Activated naive CD4-positive, alpha-beta T cell treated with anti-CD3 and anti-CD28 coated beads, Interleukin-2, amount 50 U/mL, for 72 hours (primary cell): ENCODE measurements at regions not wholly inside any gene's neighbourhood (a gene's known extent, or its start where the extent isn't known, plus 50 kb on each side); places are given as distances from the start of the nearest gene placed in this dataset.
"Not testable (repeated sequence)": the region's sequence is repeated elsewhere in the genome, so short reads cannot be mapped to it uniquely, and the experiment has no call there.

Experiments
- ATAC-seq, 2 donors: fragments of 150-1000 bp; cut with Tn5 transposase; 2 replicates each; pipeline ENCODE4 v1.10.0; 2021; ENCODE audit warnings: mild to moderate bottlenecking in 2 of 2, moderate library complexity in 2 of 2
- DNase-seq, 2 donors: peaks; one replicate each; pipeline ENCODE4 v3.0.0; 2021 to 2022; ENCODE audit warnings: low spot score in 2 of 2
- H3K27ac Mint-ChIP-seq, 2 donors: one replicate each; pipeline ENCODE4 v1.8.0; 2022; ENCODE audit warnings: mild to moderate bottlenecking in 2 of 2, mixed read lengths in 2 of 2
- H3K36me3 Mint-ChIP-seq, 2 donors: one replicate each; pipeline ENCODE4 v1.8.0; 2022; ENCODE audit warnings: mixed read lengths in 2 of 2
- H3K9me3 Mint-ChIP-seq, 2 donors: one replicate each; pipeline ENCODE4 v1.8.0; 2022; ENCODE audit warnings: mixed read lengths in 2 of 2

- DNase-seq (no peak), ATAC-seq (no peak)
- Mint-ChIP-seq H3K9me3 (peaks cover 15 to 17% of the 10 kb centered on the region in 2 donors), H3K27ac (no peak overlapping the region), H3K36me3 (no peaks in the 10 kb centered on the region)
Observed at GRCh38 chr3:90040554-90040953, 933.1 kb downstream of the EPHA3 start.

- no peak overlapping the region for H3K27ac Mint-ChIP-seq
- peaks cover 14 to 15% of the 10 kb centered on the region in 2 donors for H3K9me3 Mint-ChIP-seq
- DNase-seq (no peak), ATAC-seq (no peak)
- H3K36me3 Mint-ChIP-seq: no peaks in the 10 kb centered on the region
Observed at GRCh38 chr3:90041995-90042394, 934.6 kb downstream of the EPHA3 start.

GRCh38 chr3:90043287-90043686, 935.9 kb downstream of the EPHA3 start:
- H3K36me3 Mint-ChIP-seq: no peaks in the 10 kb centered on the region
- DNase-seq (no peak), ATAC-seq (no peak)
- no peak overlapping the region for H3K27ac Mint-ChIP-seq
- peaks cover 8 to 10% of the 10 kb centered on the region in 2 donors for H3K9me3 Mint-ChIP-seq

- no peak overlapping the region for H3K27ac Mint-ChIP-seq
- H3K36me3 Mint-ChIP-seq: no peaks in the 10 kb centered on the region
- no peak for ATAC-seq
- H3K9me3 Mint-ChIP-seq: peaks cover 8 to 10% of the 10 kb centered on the region in 2 donors
- DNase-seq: no peak
Observed at GRCh38 chr3:90044084-90044816, 936.8 kb downstream of the EPHA3 start.

- Mint-ChIP-seq H3K27ac (no peak overlapping the region), H3K9me3 (no peaks in the 10 kb centered on the region), H3K36me3 (no peaks in the 10 kb centered on the region)
- no peak for DNase-seq
- no peak for ATAC-seq
Observed at GRCh38 chr3:90052425-90052950, 945.1 kb downstream of the EPHA3 start.

GRCh38 chr3:90054311-90054710, 946.9 kb downstream of the EPHA3 start:
- DNase-seq: no peak
- no peak for ATAC-seq
- Mint-ChIP-seq H3K27ac (no peak overlapping the region), H3K9me3 (peaks cover 4 to 5% of the 10 kb centered on the region in 2 donors), H3K36me3 (no peaks in the 10 kb centered on the region)

GRCh38 chr3:90055666-90056065, 948.2 kb downstream of the EPHA3 start:
- ATAC-seq (no peak), DNase-seq (no peak)
- Mint-ChIP-seq H3K36me3 (no peaks in the 10 kb centered on the region), H3K27ac (no peak overlapping the region), H3K9me3 (peaks cover 4 to 14% of the 10 kb centered on the region in 2 donors)

- no peak for DNase-seq
- Mint-ChIP-seq H3K9me3 (peaks cover 4 to 17% of the 10 kb centered on the region in 2 donors), H3K36me3 (no peaks in the 10 kb centered on the region), H3K27ac (no peak overlapping the region)
- ATAC-seq: no peak
Observed at GRCh38 chr3:90056281-90057032, 949.0 kb downstream of the EPHA3 start.

GRCh38 chr3:90062016-90062415, 954.6 kb downstream of the EPHA3 start:
- Mint-ChIP-seq H3K27ac (no peak overlapping the region), H3K9me3 (peaks cover 4 to 17% of the 10 kb centered on the region in 2 donors), H3K36me3 (no peaks in the 10 kb centered on the region)
- DNase-seq (no peak), ATAC-seq (no peak)

GRCh38 chr3:90062631-90063200, 955.3 kb downstream of the EPHA3 start:
- Mint-ChIP-seq H3K36me3 (no peaks in the 10 kb centered on the region), H3K9me3 (peaks cover 4 to 17% of the 10 kb centered on the region in 2 donors), H3K27ac (no peak overlapping the region)
- no peak for DNase-seq
- no peak for ATAC-seq

GRCh38 chr3:90068783-90069182, 961.4 kb downstream of the EPHA3 start:
- ATAC-seq (no peak), DNase-seq (no peak)
- Mint-ChIP-seq H3K36me3 (peaks cover 0 to 9% of the 10 kb centered on the region in 2 donors), H3K27ac (no peak overlapping the region), H3K9me3 (peaks cover 12 to 19% of the 10 kb centered on the region in 2 donors)

- no peak for DNase-seq
- H3K36me3 Mint-ChIP-seq: peaks cover 0 to 9% of the 10 kb centered on the region in 2 donors
- peaks cover 12 to 19% of the 10 kb centered on the region in 2 donors for H3K9me3 Mint-ChIP-seq
- ATAC-seq: no peak
- no peak overlapping the region for H3K27ac Mint-ChIP-seq
Observed at GRCh38 chr3:90069748-90070147, 962.3 kb downstream of the EPHA3 start.

- H3K27ac Mint-ChIP-seq: no peak overlapping the region
- ATAC-seq: no peak
- DNase-seq: no peak
Observed at GRCh38 chr3:90076136-90076535, 968.7 kb downstream of the EPHA3 start.

GRCh38 chr3:90080988-90081387, 973.6 kb downstream of the EPHA3 start:
- Mint-ChIP-seq H3K27ac (no peak overlapping the region), H3K9me3 (peaks cover 0 to 12% of the 10 kb centered on the region in 2 donors), H3K36me3 (no peaks in the 10 kb centered on the region)
- DNase-seq (no peak), ATAC-seq (no peak)

More at GRCh38 chr3:90076136-90076535, 968.7 kb downstream of the EPHA3 start:
- peaks cover 0 to 9% of the 10 kb centered on the region in 2 donors for H3K36me3 Mint-ChIP-seq
- peaks cover 12 to 25% of the 10 kb centered on the region in 2 donors for H3K9me3 Mint-ChIP-seq

GRCh38 chr3:90086297-90086696, 978.9 kb downstream of the EPHA3 start:
- H3K27ac Mint-ChIP-seq, ATAC-seq, H3K9me3 Mint-ChIP-seq, DNase-seq, H3K36me3 Mint-ChIP-seq: not testable (repeated sequence)

GRCh38 chr3:90087703-90088102, 980.3 kb downstream of the EPHA3 start:
- no peak for ATAC-seq
- H3K27ac Mint-ChIP-seq: no peak overlapping the region

GRCh38 chr3:90091549-90091948, 984.1 kb downstream of the EPHA3 start:
- no peak for DNase-seq
- Mint-ChIP-seq H3K27ac (no peak overlapping the region), H3K9me3 (peaks cover 0 to 3% of the 10 kb centered on the region in 2 donors), H3K36me3 (no peaks in the 10 kb centered on the region)
- no peak for ATAC-seq

More at GRCh38 chr3:90087703-90088102, 980.3 kb downstream of the EPHA3 start:
- DNase-seq: no peak
- Mint-ChIP-seq H3K36me3 (no peaks in the 10 kb centered on the region), H3K9me3 (peaks cover 0 to under 1% of the 10 kb centered on the region in 2 donors)
